MM.1S (cell line): ENCODE measurements at regions not wholly inside any gene's neighbourhood (a gene's known extent, or its start where the extent isn't known, plus 50 kb on each side); places are given as distances from the start of the nearest gene placed in this dataset.

Experiments used
- CTCF ChIP-seq: fragments of 300-600 bp; sonication (generic); IDR thresholded peaks from 2 replicates; pipeline ENCODE4 v1.5.1; 2016; ENCODE audit warnings: antibody characterized with exemption, low read length, mixed read lengths
- EZH2phosphoT487 ChIP-seq: fragments of 300-600 bp; sonication (generic); IDR thresholded peaks from 2 replicates; pipeline ENCODE4 v1.6.1; 2018; ENCODE audit warnings: antibody characterized with exemption, low read length

GRCh38 chr18:7480879-7481278 lies 86.2 kb upstream of the PTPRM start:
- no peak for TF ChIP-seq EZH2phosphoT487
- TF ChIP-seq CTCF: no peak
